Hepatocyte (in vitro differentiated cells): ENCODE measurements at regions not wholly inside any gene's neighbourhood (a gene's known extent, or its start where the extent isn't known, plus 50 kb on each side); places are given as distances from the start of the nearest gene placed in this dataset.
"Not testable (repeated sequence)": the region's sequence is repeated elsewhere in the genome, so short reads cannot be mapped to it uniquely, and the experiment has no call there.

Experiments used
- DNase-seq: peaks from one replicate; pipeline ENCODE4 v3.0.0-alpha.2; 2016; ENCODE audit warnings: low spot score
- H2AFZ ChIP-seq: fragments of 200-600 bp; sonication (generic); 2 replicates; pipeline ENCODE4 v1.6.0; 2016; ENCODE audit warnings: antibody characterized with exemption, mild to moderate bottlenecking
- H3K27ac ChIP-seq: fragments of 200-600 bp; sonication (generic); 2 replicates; pipeline ENCODE4 v1.5.1; 2016; ENCODE audit warnings: mild to moderate bottlenecking
- H3K27me3 ChIP-seq: fragments of 200-600 bp; sonication (generic); 2 replicates; pipeline ENCODE4 v1.6.1; 2016
- H3K36me3 ChIP-seq: fragments of 200-600 bp; sonication (generic); replicated peaks from 2 replicates; pipeline ENCODE4 v1.5.1; 2016; ENCODE audit warnings: low read depth; ENCODE audit not compliant: insufficient read depth
- H3K4me1 ChIP-seq: fragments of 200-600 bp; sonication (generic); 2 replicates; pipeline ENCODE4 v1.5.1; 2016; ENCODE audit warnings: mild to moderate bottlenecking, moderate library complexity; ENCODE audit not compliant: insufficient read depth
- H3K4me2 ChIP-seq: fragments of 200-600 bp; sonication (generic); 2 replicates; pipeline ENCODE4 v1.6.0; 2016
- H3K4me3 ChIP-seq: fragments of 200-600 bp; sonication (generic); 2 replicates; pipeline ENCODE4 v1.5.1; 2016; ENCODE audit warnings: mild to moderate bottlenecking
- H3K79me2 ChIP-seq: fragments of 200-600 bp; sonication (generic); 2 replicates; pipeline ENCODE4 v1.6.0; 2017; ENCODE audit warnings: mild to moderate bottlenecking
- H3K9me2 ChIP-seq: fragments of 200-600 bp; sonication (generic); replicated peaks from 2 replicates; pipeline ENCODE4 v1.6.0; 2017; ENCODE audit warnings: mild to moderate bottlenecking; ENCODE audit not compliant: insufficient read depth
- H3K9me3 ChIP-seq: fragments of 200-600 bp; sonication (generic); 2 replicates; pipeline ENCODE4 v1.5.1; 2016; ENCODE audit warnings: low read depth, mild to moderate bottlenecking
- H4K20me1 ChIP-seq: fragments of 200-600 bp; sonication (generic); 2 replicates; pipeline ENCODE4 v1.6.0; 2016; ENCODE audit warnings: mild to moderate bottlenecking; ENCODE audit not compliant: insufficient read depth, poor library complexity, severe bottlenecking
- CTCF ChIP-seq: fragments of 200-600 bp; sonication (generic); IDR thresholded peaks from 2 replicates; pipeline ENCODE4 v1.5.1; 2016; ENCODE audit warnings: antibody characterized with exemption, mild to moderate bottlenecking; ENCODE audit not compliant: poor library complexity
- EZH2 ChIP-seq: fragments of 200-600 bp; sonication (generic); IDR thresholded peaks from 2 replicates; pipeline ENCODE4 v1.6.1; 2016; ENCODE audit warnings: antibody characterized with exemption, mild to moderate bottlenecking, borderline replicate concordance
- EZH2phosphoT487 ChIP-seq: fragments of 200-600 bp; sonication (generic); IDR thresholded peaks from one replicate; pipeline ENCODE4 v1.6.1; 2018; ENCODE audit warnings: antibody characterized with exemption, mild to moderate bottlenecking, low read depth, moderate library complexity; ENCODE audit not compliant: unreplicated experiment, severe bottlenecking
- WGBS: methylation state at CpG from one replicate; pipeline ENCODE4 v1.1.6; 2016; ENCODE audit warnings: low lambda C conversion rate; ENCODE audit errors: missing lambda C conversion rate; 5-methylcytosine and 5-hydroxymethylcytosine counted together

DNA sequence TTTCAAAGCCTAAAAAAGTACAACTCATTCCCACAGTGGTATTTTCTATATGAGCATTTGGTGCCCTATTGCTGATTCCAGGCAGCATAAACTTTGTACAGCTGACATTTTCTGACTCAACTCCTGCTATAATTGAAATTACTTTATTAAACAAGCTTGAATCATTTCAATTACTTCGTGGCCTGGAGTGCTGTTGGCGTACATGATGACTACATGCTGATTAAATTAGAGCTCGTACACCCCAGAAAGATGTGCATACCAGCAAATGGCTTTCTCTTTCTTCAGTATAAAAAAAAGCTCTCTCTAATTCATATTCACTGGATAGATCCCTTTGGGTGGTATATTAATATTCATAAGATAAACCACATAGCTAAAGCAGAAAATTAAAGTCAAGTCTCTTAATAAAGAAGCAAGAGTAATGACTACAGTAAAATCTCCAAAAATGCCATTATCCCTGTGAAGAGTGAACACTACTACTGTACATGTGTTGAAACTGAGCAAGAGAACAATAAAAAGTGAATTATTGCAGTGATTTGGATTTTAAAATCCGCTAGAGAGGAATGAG, 245.0 kb upstream of the IGFBP7 start:
- no peaks in the 10 kb centered on the region for H3K36me3 ChIP-seq
- no peaks in the 10 kb centered on the region for H3K4me1 ChIP-seq
- no peak overlapping the region for H3K4me2 ChIP-seq
- H4K20me1 ChIP-seq: no peaks in the 10 kb centered on the region
- no peak overlapping the region for H3K4me3 ChIP-seq
- DNase-seq: no peak
- no peak overlapping the region for H3K27ac ChIP-seq
- TF ChIP-seq EZH2 (no peak), EZH2phosphoT487 (no peak), CTCF (no peak)
- no peak overlapping the region for H2AFZ ChIP-seq
- H3K27me3 ChIP-seq: no peaks in the 10 kb centered on the region
- H3K9me3 ChIP-seq: no peaks in the 10 kb centered on the region
- 79% methylated on average over 4 of the region's 4 CpGs for WGBS
- no peaks in the 10 kb centered on the region for H3K9me2 ChIP-seq
- no peaks in the 10 kb centered on the region for H3K79me2 ChIP-seq

DNA sequence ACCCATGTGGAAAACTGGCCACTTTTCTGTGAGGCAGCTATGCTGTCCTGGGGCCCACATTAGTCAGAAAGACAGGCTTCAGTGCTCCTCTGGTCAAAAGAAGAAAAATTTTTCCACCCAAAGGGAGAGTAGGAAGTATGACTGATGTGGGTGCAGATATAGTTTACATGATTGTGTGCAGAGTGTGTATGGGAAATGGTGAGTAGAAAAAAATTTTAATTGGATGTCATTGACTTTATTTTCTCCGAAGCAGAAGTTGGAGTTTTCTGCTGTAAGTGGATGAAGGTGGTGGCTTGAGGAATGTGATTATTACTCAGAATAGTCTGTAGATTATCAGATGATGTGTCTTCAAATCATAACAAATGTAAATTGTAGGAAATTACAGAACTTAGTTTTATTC, 241.5 kb upstream of the IGFBP7 start:
- Histone ChIP-seq H3K4me2 (no peak overlapping the region), H3K79me2 (no peaks in the 10 kb centered on the region), H2AFZ (no peak overlapping the region), H3K36me3 (no peaks in the 10 kb centered on the region), H3K27ac (no peak overlapping the region), H3K4me3 (no peak overlapping the region), H3K4me1 (no peaks in the 10 kb centered on the region), H3K9me3 (no peaks in the 10 kb centered on the region), H3K27me3 (no peaks in the 10 kb centered on the region), H4K20me1 (no peaks in the 10 kb centered on the region), H3K9me2 (no peaks in the 10 kb centered on the region)
- DNase-seq: no peak
- WGBS: 77% methylated on average over 1 of the region's 1 CpG
- TF ChIP-seq EZH2 (no peak), EZH2phosphoT487 (no peak), CTCF (no peak)

- no peaks in the 10 kb centered on the region for H3K79me2 ChIP-seq
- DNase-seq: no peak
- H3K4me2 ChIP-seq: no peak overlapping the region
- H3K27me3 ChIP-seq: no peaks in the 10 kb centered on the region
- no peaks in the 10 kb centered on the region for H4K20me1 ChIP-seq
- H2AFZ ChIP-seq: no peak overlapping the region
- TF ChIP-seq CTCF (no peak), EZH2phosphoT487 (no peak), EZH2 (no peak)
- H3K9me2 ChIP-seq: no peaks in the 10 kb centered on the region
- H3K36me3 ChIP-seq: no peaks in the 10 kb centered on the region
- H3K9me3 ChIP-seq: no peaks in the 10 kb centered on the region
- no peak overlapping the region for H3K4me3 ChIP-seq
- H3K4me1 ChIP-seq: no peaks in the 10 kb centered on the region
- H3K27ac ChIP-seq: no peak overlapping the region
- WGBS: 66% methylated on average over 2 of the region's 2 CpGs
Measured at GRCh38 chr4:57344296-57344695, 234.1 kb upstream of the IGFBP7 start.

DNA sequence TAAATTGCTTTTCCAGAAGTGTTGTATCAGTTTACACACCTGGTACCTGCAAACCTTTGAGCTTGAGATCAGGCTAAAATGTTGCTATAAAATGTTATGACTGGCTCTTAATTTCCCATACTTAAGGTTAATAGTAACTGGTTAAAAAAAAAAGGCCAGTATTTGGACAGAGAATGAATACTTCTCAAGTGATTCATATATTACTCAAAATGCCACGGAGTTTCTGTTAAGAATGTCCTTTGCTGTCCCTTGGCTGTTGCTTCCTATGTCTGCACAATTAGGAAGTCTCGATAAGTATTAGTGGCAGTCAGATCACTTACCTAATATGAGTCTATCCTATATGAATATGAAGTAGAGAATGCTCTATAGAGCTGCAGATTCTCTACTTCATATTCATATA, 232.2 kb upstream of the IGFBP7 start:
- DNase-seq: no peak
- WGBS: 80% methylated on average over 2 of the region's 2 CpGs
- no peak overlapping the region for H3K4me3 ChIP-seq
- no peak for TF ChIP-seq EZH2phosphoT487
- no peak for TF ChIP-seq EZH2
- TF ChIP-seq CTCF: no peak
- H3K9me3 ChIP-seq: no peaks in the 10 kb centered on the region
- no peaks in the 10 kb centered on the region for H4K20me1 ChIP-seq
- H2AFZ ChIP-seq: no peak overlapping the region
- no peaks in the 10 kb centered on the region for H3K36me3 ChIP-seq
- no peak overlapping the region for H3K27ac ChIP-seq
- H3K9me2 ChIP-seq: no peaks in the 10 kb centered on the region
- H3K79me2 ChIP-seq: no peaks in the 10 kb centered on the region
- H3K4me2 ChIP-seq: no peak overlapping the region
- no peaks in the 10 kb centered on the region for H3K4me1 ChIP-seq
- no peaks in the 10 kb centered on the region for H3K27me3 ChIP-seq

DNA sequence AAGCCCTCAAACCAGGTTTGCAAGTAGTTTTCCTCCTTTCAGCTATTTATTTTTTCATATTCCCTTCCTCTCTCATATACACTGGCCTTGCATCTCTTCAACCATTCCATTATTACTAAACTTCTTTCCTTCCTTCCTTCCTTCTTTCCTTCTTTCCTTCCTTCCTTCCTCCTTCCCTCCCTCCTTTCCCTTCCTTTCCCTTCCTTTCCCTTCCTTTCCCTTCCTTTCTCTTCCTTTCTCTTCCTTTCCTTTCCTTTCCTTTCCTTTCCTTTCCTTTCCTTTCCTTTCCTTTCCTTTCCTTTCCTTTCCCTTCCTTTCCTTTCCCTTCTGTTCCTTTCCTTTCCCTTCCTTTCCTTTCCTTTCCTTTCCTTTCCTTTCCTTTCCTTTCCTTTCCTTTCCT, 228.7 kb upstream of the IGFBP7 start:
- not testable (repeated sequence) for H3K36me3 ChIP-seq, DNase-seq, H3K9me3 ChIP-seq, H4K20me1 ChIP-seq, H3K27me3 ChIP-seq, H3K27ac ChIP-seq, H3K4me2 ChIP-seq, H3K4me3 ChIP-seq, H3K9me2 ChIP-seq, H3K79me2 ChIP-seq, H2AFZ ChIP-seq, H3K4me1 ChIP-seq
